Gastrocnemius medialis (tissue), 4 donors: ENCODE measurements at regions not wholly inside any gene's neighbourhood (a gene's known extent, or its start where the extent isn't known, plus 50 kb on each side); places are given as distances from the start of the nearest gene placed in this dataset.
A peak's percentile ranks its signal among the peaks of the same experiment; 100 is the strongest.

Experiments used
- ATAC-seq, 2 donors: fragments of 150-250 bp; one replicate each; pipeline ENCODE4 v1.9.1; 2016
- DNase-seq, 2 donors: peaks; one replicate each; pipeline ENCODE4 v3.0.0-alpha.2; 2019
- H3K27ac ChIP-seq, 4 donors: fragments of 200-600 bp; sonication (generic); 1 replicate in 1 of 4; 2 replicates in 3 of 4; pipeline ENCODE4 v1.5.1; 2016 to 2018; ENCODE audit warnings: mild to moderate bottlenecking in 2 of 4, moderate library complexity in 1 of 4
- H3K27me3 ChIP-seq, 3 donors: fragments of 200-600 bp; sonication (generic) in 2 of 3; 1 replicate in 1 of 3; 2 replicates in 2 of 3; pipeline versions ENCODE4 v1.5.1 to v1.6.0; 2016 to 2019; ENCODE audit warnings: mild to moderate bottlenecking in 1 of 3, moderate library complexity in 1 of 3
- H3K36me3 ChIP-seq, 2 donors: fragments of 200-600 bp; sonication (generic) in 1 of 2; one replicate each; pipeline ENCODE4 v1.5.1; 2017 to 2018
- H3K4me1 ChIP-seq, 2 donors: fragments of 200-600 bp; sonication (generic) in 1 of 2; one replicate each; pipeline ENCODE4 v1.5.1; 2016 to 2017; ENCODE audit warnings: mild to moderate bottlenecking in 2 of 2
- H3K4me3 ChIP-seq, 4 donors: fragments of 200-600 bp; sonication (generic) in 3 of 4; 1 replicate in 1 of 4; 2 replicates in 3 of 4; pipeline ENCODE4 v1.5.1; 2016 to 2019; ENCODE audit warnings: mild to moderate bottlenecking in 2 of 4
- H3K9me3 ChIP-seq, 3 donors: fragments of 200-600 bp; sonication (generic) in 2 of 3; 1 replicate in 1 of 3; 2 replicates in 2 of 3; pipeline ENCODE4 v1.5.1; 2016 to 2019
- CTCF ChIP-seq, 5 experiments: fragments of 450-650 bp in 3 of 5; fragments of 200-600 bp in 2 of 5; sonication (generic) in 2 of 5; IDR thresholded peaks in 4 of 5; conservative IDR thresholded peaks in 1 of 5; 1 replicate in 4 of 5; 2 replicates in 1 of 5; pipeline ENCODE4 v1.5.1; 2016 to 2019; ENCODE audit warnings: antibody characterized with exemption in 5 of 5, mild to moderate bottlenecking in 3 of 5, moderate library complexity in 3 of 5
- POLR2A ChIP-seq, 2 donors: fragments of 450-650 bp; IDR thresholded peaks; one replicate each; pipeline ENCODE4 v1.6.1; 2017; ENCODE audit warnings: antibody characterized with exemption in 2 of 2, mild to moderate bottlenecking in 2 of 2, moderate library complexity in 2 of 2
- in situ Hi-C, 4 donors: fragments of 200-750 bp; cut with MboI; loops; one replicate each; pipeline versions ENCODE4 v1.15.0 to v1.8.0; 2017; ENCODE audit warnings: low sequenced_read_pairs in 4 of 4
- intact Hi-C: fragments of 100-400 bp; cut with DNase I; formaldehyde crosslinking; loops from one replicate; pipeline ENCODE4 v1.15.1; 2023; ENCODE audit warnings: low total_unique reads

GRCh38 chr13:105414639-105415038, 1120.8 kb downstream of the EFNB2 start:
- no peak for TF ChIP-seq CTCF (IDR thresholded peaks at IDR 0.05 in 4 of 5, conservative IDR thresholded peaks at IDR 0.05 in 1 of 5)
- TF ChIP-seq POLR2A (IDR thresholded peaks at IDR 0.05), result no peak
- intact Hi-C loops, result no loop called here
- ATAC-seq, result no peak

GRCh38 chr13:105412171-105412570, 1123.3 kb downstream of the EFNB2 start:
- H3K4me1 ChIP-seq, result no peaks in the 10 kb centered on the region
- intact Hi-C loops, result no loop called here
- H3K27me3 ChIP-seq, result no peaks in the 10 kb centered on the region
- in situ Hi-C loops, result loop anchor here in 3 of 4 donors (25.0 kb wide), 1 partner anchor 1125 kb away; the partner anchor contains the start of gene EFNB2 (in 3 of the 3)
- no peak for TF ChIP-seq CTCF (IDR thresholded peaks at IDR 0.05 in 4 of 5, conservative IDR thresholded peaks at IDR 0.05 in 1 of 5)
- no peak for TF ChIP-seq POLR2A (IDR thresholded peaks at IDR 0.05)
- DNase-seq (no peak), ATAC-seq (no peak)
- no peak overlapping the region for H3K4me3 ChIP-seq
- H3K27ac ChIP-seq, result no peak overlapping the region
- H3K36me3 ChIP-seq, result no peaks in the 10 kb centered on the region
- no peaks in the 10 kb centered on the region for H3K9me3 ChIP-seq

More at GRCh38 chr13:105414639-105415038, 1120.8 kb downstream of the EFNB2 start:
- no peak for DNase-seq
- no peaks in the 10 kb centered on the region for H3K4me1 ChIP-seq
- no peak overlapping the region for H3K27ac ChIP-seq
- H3K4me3 ChIP-seq, result no peak overlapping the region
- H3K9me3 ChIP-seq, result no peaks in the 10 kb centered on the region
- no peaks in the 10 kb centered on the region for H3K36me3 ChIP-seq
- in situ Hi-C loops, result loop anchor here in 3 of 4 donors (25.0 kb wide), 1 partner anchor 1123 kb away; the partner anchor contains the start of gene EFNB2 (in 3 of the 3)
- H3K27me3 ChIP-seq, result no peaks in the 10 kb centered on the region

- H3K27ac ChIP-seq, result no peak overlapping the region
- no peak overlapping the region for H3K4me3 ChIP-seq
- no peaks in the 10 kb centered on the region for H3K4me1 ChIP-seq
- in situ Hi-C loops (loop anchor here in 3 of 4 donors (25.0 kb wide), 1 partner anchor 1127 kb away; the partner anchor contains the start of gene EFNB2 (in 3 of the 3)), intact Hi-C loops (no loop called here)
- no peaks in the 10 kb centered on the region for H3K27me3 ChIP-seq
- TF ChIP-seq CTCF (IDR thresholded peaks at IDR 0.05 in 4 of 5, conservative IDR thresholded peaks at IDR 0.05 in 1 of 5) (peak in 3 of 5 experiments; percentile 14 to 57 (median 45)), POLR2A (IDR thresholded peaks at IDR 0.05) (no peak)
- no peaks in the 10 kb centered on the region for H3K9me3 ChIP-seq
- ATAC-seq (no peak), DNase-seq (peak in 1 of 2 donors; percentile 19)
- H3K36me3 ChIP-seq, result no peaks in the 10 kb centered on the region
These were observed 1124.9 kb downstream of the EFNB2 start for GRCh38 chr13:105410602-105411001.

GRCh38 chr13:105406551-105406950, 1128.9 kb downstream of the EFNB2 start:
- in situ Hi-C loops, result loop anchor here in 3 of 4 donors (25.0 kb wide), 1 partner anchor 1131 kb away; the partner anchor contains the start of gene EFNB2 (in 3 of the 3)
- Histone ChIP-seq H3K36me3 (no peaks in the 10 kb centered on the region), H3K27me3 (no peaks in the 10 kb centered on the region), H3K27ac (no peak overlapping the region), H3K4me3 (no peak overlapping the region), H3K4me1 (no peaks in the 10 kb centered on the region), H3K9me3 (no peaks in the 10 kb centered on the region)
- TF ChIP-seq CTCF (IDR thresholded peaks at IDR 0.05 in 4 of 5, conservative IDR thresholded peaks at IDR 0.05 in 1 of 5) (no peak), POLR2A (IDR thresholded peaks at IDR 0.05) (no peak)
- no peak for DNase-seq
- ATAC-seq, result no peak
- intact Hi-C loops, result no loop called here

GRCh38 chr13:105403086-105403485, 1132.4 kb downstream of the EFNB2 start:
- ATAC-seq (no peak), DNase-seq (no peak)
- H3K9me3 ChIP-seq, result no peaks in the 10 kb centered on the region
- H3K36me3 ChIP-seq, result no peaks in the 10 kb centered on the region
- H3K27me3 ChIP-seq, result no peaks in the 10 kb centered on the region
- intact Hi-C loops, result no loop called here
- TF ChIP-seq CTCF (IDR thresholded peaks at IDR 0.05 in 4 of 5, conservative IDR thresholded peaks at IDR 0.05 in 1 of 5), result no peak
- no peak for TF ChIP-seq POLR2A (IDR thresholded peaks at IDR 0.05)
- in situ Hi-C loops, result loop anchor here in 3 of 4 donors (25.0 kb wide), 1 partner anchor 1134 kb away; the partner anchor contains the start of gene EFNB2 (in 3 of the 3)
- H3K4me1 ChIP-seq, result no peaks in the 10 kb centered on the region
- H3K27ac ChIP-seq, result no peak overlapping the region
- no peak overlapping the region for H3K4me3 ChIP-seq
